Transverse colon (tissue), 4 donors: ENCODE measurements at regions not wholly inside any gene's neighbourhood (a gene's known extent, or its start where the extent isn't known, plus 50 kb on each side); places are given as distances from the start of the nearest gene placed in this dataset.

Experiments
- DNase-seq: peaks from one replicate; pipeline ENCODE4 v3.0.0-alpha.2; 2019
- H3K27ac ChIP-seq, 4 donors: fragments of 200-600 bp; sonication (generic); 2 replicates each; pipeline ENCODE4 v1.5.1; 2016 to 2018; ENCODE audit warnings: inconsistent platforms in 4 of 4
- H3K27me3 ChIP-seq: fragments of 200-600 bp; sonication (generic); 2 replicates; pipeline ENCODE4 v1.5.1; 2017; ENCODE audit warnings: inconsistent platforms
- H3K36me3 ChIP-seq, 4 donors: fragments of 200-600 bp; sonication (generic); 2 replicates each; pipeline ENCODE4 v1.5.1; 2017 to 2019; ENCODE audit warnings: inconsistent platforms in 4 of 4
- H3K4me1 ChIP-seq, 4 donors: fragments of 200-600 bp; sonication (generic); 2 replicates each; pipeline ENCODE4 v1.5.1; 2017 to 2020; ENCODE audit warnings: inconsistent platforms in 4 of 4
- H3K4me3 ChIP-seq, 4 donors: fragments of 200-600 bp; sonication (generic); 1 replicate in 1 of 4; 2 replicates in 3 of 4; pipeline versions ENCODE4 v1.5.1 to v1.6.1; 2017 to 2019; ENCODE audit warnings: inconsistent platforms in 4 of 4
- H3K9me3 ChIP-seq, 2 donors: fragments of 200-600 bp; sonication (generic); 2 replicates each; pipeline ENCODE4 v1.5.1; 2017 to 2019; ENCODE audit warnings: inconsistent platforms in 2 of 2
- EP300 ChIP-seq: sonication (generic); formaldehyde crosslinking; IDR thresholded peaks from one replicate; pipeline ENCODE4 v1.6.1; 2017; ENCODE audit warnings: antibody characterized with exemption, low read depth
- POLR2A ChIP-seq: fragments of 450-650 bp; IDR thresholded peaks from one replicate; pipeline ENCODE4 v1.6.1; 2016; ENCODE audit warnings: antibody characterized with exemption, mild to moderate bottlenecking, moderate library complexity
- POLR2AphosphoS5 ChIP-seq, 3 donors: sonication (generic); formaldehyde crosslinking; IDR thresholded peaks; one replicate each; pipeline ENCODE4 v1.6.1; 2016; ENCODE audit warnings: antibody characterized with exemption in 3 of 3
- WGBS, 2 donors: methylation state at CpG; one replicate each; pipeline ENCODE4 v1.1.5; 2018; ENCODE audit warnings: low coverage in 1 of 2; 5-methylcytosine and 5-hydroxymethylcytosine counted together
- in situ Hi-C, 4 donors: fragments of 200-750 bp; cut with MboI; loops; one replicate each; pipeline versions ENCODE4 v1.15.0 to v1.15.1; 2017; ENCODE audit warnings: low sequenced_read_pairs in 3 of 4, low pct_ligation_motif_present in 1 of 4, low pct_unique_long_range_greater_than_20kb in 1 of 4
- intact Hi-C: fragments of 100-400 bp; cut with DNase I; formaldehyde crosslinking; loops from one replicate; pipeline ENCODE4 v1.15.1; 2023; ENCODE audit warnings: low total_unique reads
- TF ChIP-seq, protein P1 (sequence below), 5 experiments: fragments of 200-600 bp in 3 of 5; fragments of 450-650 bp in 2 of 5; sonication (generic) in 3 of 5; IDR thresholded peaks; 1 replicate in 2 of 5; 2 replicates in 3 of 5; pipeline ENCODE4 v1.5.1; 2016 to 2017; ENCODE audit warnings: antibody characterized with exemption in 5 of 5, inconsistent platforms in 3 of 5, mild to moderate bottlenecking in 2 of 5, moderate library complexity in 1 of 5

DNA sequence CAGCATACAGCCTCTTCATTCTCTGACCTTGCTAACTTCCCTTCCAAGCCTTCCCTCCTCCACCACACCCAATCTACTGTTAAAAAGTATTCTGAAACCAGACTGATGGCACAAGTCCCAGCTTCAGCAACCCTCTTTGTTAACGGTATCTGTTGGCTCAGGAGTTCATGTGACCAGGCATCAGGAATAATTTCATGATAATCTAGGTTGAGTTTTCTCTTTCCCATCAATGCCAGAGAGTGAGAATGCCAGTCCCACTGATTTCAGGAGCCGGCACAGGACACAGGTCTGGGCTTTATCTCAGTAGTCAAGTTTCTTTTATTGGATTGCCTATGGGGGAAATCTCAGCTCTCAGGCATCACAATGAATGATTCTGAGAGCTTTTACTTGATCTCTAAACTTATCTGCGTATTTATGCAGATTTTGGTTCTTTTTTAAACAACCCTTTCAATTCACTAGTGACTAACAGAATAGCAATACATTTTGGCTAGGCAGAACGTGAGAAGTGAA is 231.0 kb upstream of the LYZL1 start:
- TF ChIP-seq, protein P1, sequence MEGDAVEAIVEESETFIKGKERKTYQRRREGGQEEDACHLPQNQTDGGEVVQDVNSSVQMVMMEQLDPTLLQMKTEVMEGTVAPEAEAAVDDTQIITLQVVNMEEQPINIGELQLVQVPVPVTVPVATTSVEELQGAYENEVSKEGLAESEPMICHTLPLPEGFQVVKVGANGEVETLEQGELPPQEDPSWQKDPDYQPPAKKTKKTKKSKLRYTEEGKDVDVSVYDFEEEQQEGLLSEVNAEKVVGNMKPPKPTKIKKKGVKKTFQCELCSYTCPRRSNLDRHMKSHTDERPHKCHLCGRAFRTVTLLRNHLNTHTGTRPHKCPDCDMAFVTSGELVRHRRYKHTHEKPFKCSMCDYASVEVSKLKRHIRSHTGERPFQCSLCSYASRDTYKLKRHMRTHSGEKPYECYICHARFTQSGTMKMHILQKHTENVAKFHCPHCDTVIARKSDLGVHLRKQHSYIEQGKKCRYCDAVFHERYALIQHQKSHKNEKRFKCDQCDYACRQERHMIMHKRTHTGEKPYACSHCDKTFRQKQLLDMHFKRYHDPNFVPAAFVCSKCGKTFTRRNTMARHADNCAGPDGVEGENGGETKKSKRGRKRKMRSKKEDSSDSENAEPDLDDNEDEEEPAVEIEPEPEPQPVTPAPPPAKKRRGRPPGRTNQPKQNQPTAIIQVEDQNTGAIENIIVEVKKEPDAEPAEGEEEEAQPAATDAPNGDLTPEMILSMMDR (IDR thresholded peaks at IDR 0.05) = no peak
- TF ChIP-seq POLR2AphosphoS5 (IDR thresholded peaks at IDR 0.05) = no peak
- TF ChIP-seq POLR2A = no peak
- in situ Hi-C loops (no loop called here), intact Hi-C loops (no loop called here)
- H3K36me3 ChIP-seq = no peaks in the 10 kb centered on the region
- H3K9me3 ChIP-seq = no peaks in the 10 kb centered on the region
- no peak overlapping the region for H3K4me3 ChIP-seq
- no peaks in the 10 kb centered on the region for H3K4me1 ChIP-seq
- no peaks in the 10 kb centered on the region for H3K27me3 ChIP-seq
- DNase-seq = no peak
- 44 to 45% methylated on average over 4 of the region's 4 CpGs for WGBS, 2 donors
- H3K27ac ChIP-seq = no peak overlapping the region

- WGBS, 2 donors = 79 to 82% methylated on average over 3 to 5 of the region's 5 CpGs
- intact Hi-C loops = no loop called here
- TF ChIP-seq EP300 = no peak
- no peak for TF ChIP-seq POLR2AphosphoS5 (IDR thresholded peaks at IDR 0.05)
- TF ChIP-seq POLR2A = no peak
- TF ChIP-seq, protein P1 (IDR thresholded peaks at IDR 0.05) = no peak
- Histone ChIP-seq H3K27me3 (no peaks in the 10 kb centered on the region), H3K27ac (no peak overlapping the region), H3K4me3 (no peak overlapping the region), H3K9me3 (no peaks in the 10 kb centered on the region), H3K4me1 (no peaks in the 10 kb centered on the region), H3K36me3 (no peaks in the 10 kb centered on the region)
- no peak for DNase-seq
- in situ Hi-C loops = no loop called here
These were observed 224.8 kb upstream of the LYZL1 start for GRCh38 chr10:29063806-29064644.

GRCh38 chr10:29064680-29065079 is 224.2 kb upstream of the LYZL1 start:
- TF ChIP-seq, protein P1 (IDR thresholded peaks at IDR 0.05) = no peak
- TF ChIP-seq EP300 (no peak), POLR2A (no peak), POLR2AphosphoS5 (IDR thresholded peaks at IDR 0.05) (no peak)
- no peaks in the 10 kb centered on the region for H3K36me3 ChIP-seq
- in situ Hi-C loops = no loop called here
- no peak overlapping the region for H3K4me3 ChIP-seq
- no peaks in the 10 kb centered on the region for H3K4me1 ChIP-seq
- 57 to 79% methylated on average over 2 of the region's 2 CpGs for WGBS, 2 donors
- intact Hi-C loops = no loop called here
- no peak for DNase-seq
- no peaks in the 10 kb centered on the region for H3K9me3 ChIP-seq
- no peak overlapping the region for H3K27ac ChIP-seq
- H3K27me3 ChIP-seq = no peaks in the 10 kb centered on the region

DNA sequence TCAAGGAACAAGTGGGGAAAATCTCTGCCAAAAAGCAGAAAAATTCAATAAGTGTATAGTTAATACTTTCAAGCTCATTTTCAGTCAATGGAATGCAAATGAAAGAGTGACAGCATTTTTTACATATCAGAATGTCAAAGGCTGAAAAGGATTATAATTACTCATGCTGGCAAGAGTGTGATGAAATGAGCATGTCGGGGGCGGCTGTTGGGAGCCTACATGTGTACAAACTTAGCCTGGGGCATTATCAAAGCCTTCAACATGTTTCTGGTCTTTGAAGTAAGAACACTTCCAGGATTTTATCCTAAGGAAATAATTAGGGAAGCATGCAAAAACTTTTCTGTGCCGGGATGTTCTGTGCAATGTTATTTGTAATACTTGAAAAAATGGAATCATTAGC is 221.7 kb upstream of the LYZL1 start:
- WGBS, 2 donors = 54 to 67% methylated on average over 3 of the region's 3 CpGs
- no peak overlapping the region for H3K4me3 ChIP-seq
- DNase-seq = no peak
- H3K4me1 ChIP-seq = no peaks in the 10 kb centered on the region
- no peak overlapping the region for H3K27ac ChIP-seq
- TF ChIP-seq EP300 (no peak), POLR2A (no peak), POLR2AphosphoS5 (IDR thresholded peaks at IDR 0.05) (no peak)
- TF ChIP-seq, protein P1 (IDR thresholded peaks at IDR 0.05) = no peak
- no peaks in the 10 kb centered on the region for H3K36me3 ChIP-seq
- in situ Hi-C loops (no loop called here), intact Hi-C loops (no loop called here)
- no peaks in the 10 kb centered on the region for H3K9me3 ChIP-seq
- no peaks in the 10 kb centered on the region for H3K27me3 ChIP-seq
